SU-DHL-6 (cell line): ENCODE measurements at regions not wholly inside any gene's neighbourhood (a gene's known extent, or its start where the extent isn't known, plus 50 kb on each side); places are given as distances from the start of the nearest gene placed in this dataset.

Experiments used
- CTCF ChIP-seq: fragments of 200-600 bp; sonication (generic); IDR thresholded peaks from one replicate; pipeline ENCODE4 v1.5.1; 2017; ENCODE audit warnings: antibody characterized with exemption, mild to moderate bottlenecking, low read length, moderate library complexity; ENCODE audit not compliant: insufficient read depth, poor library complexity, severe bottlenecking
- EZH2phosphoT487 ChIP-seq: fragments of 200-600 bp; sonication (generic), shearing (Covaris generic); conservative IDR thresholded peaks from 2 replicates; pipeline ENCODE4 v1.6.1; 2018; ENCODE audit warnings: mild to moderate bottlenecking, antibody characterized with exemption, low read length, moderate library complexity, mixed read lengths

- TF ChIP-seq CTCF, result no peak
- no peak for TF ChIP-seq EZH2phosphoT487
Observed at GRCh38 chr17:31753011-31753410, 106.0 kb downstream of the COPRS start.
